Right lobe of liver (tissue), 6 donors: ENCODE measurements at regions not wholly inside any gene's neighbourhood (a gene's known extent, or its start where the extent isn't known, plus 50 kb on each side); places are given as distances from the start of the nearest gene placed in this dataset.

ENCODE experiments used
- ATAC-seq, 4 donors: fragments of 200-7000 bp; cut with Tn5 transposase; one replicate each; pipeline ENCODE4 v1.9.1; 2020; ENCODE audit warnings: mild to moderate bottlenecking in 4 of 4, moderate library complexity in 4 of 4
- DNase-seq, 3 donors: peaks; one replicate each; pipeline ENCODE4 v3.0.0-alpha.2; 2020
- H3K27ac ChIP-seq, 3 donors: fragments of 200-600 bp; one replicate each; pipeline ENCODE4 v1.8.0; 2022
- H3K27me3 ChIP-seq, 2 donors: fragments of 200-600 bp; one replicate each; pipeline ENCODE4 v1.8.0; 2022
- H3K36me3 ChIP-seq, 4 donors: fragments of 200-600 bp; sonication (generic) in 1 of 4; one replicate each; pipeline versions ENCODE4 v1.5.1 to v1.8.0; 2017 to 2022; ENCODE audit warnings: control low read depth in 1 of 4
- H3K4me1 ChIP-seq, 4 donors: fragments of 200-600 bp; sonication (generic) in 1 of 4; one replicate each; pipeline versions ENCODE4 v1.5.1 to v1.8.0; 2017 to 2022; ENCODE audit warnings: control low read depth in 1 of 4
- H3K4me3 ChIP-seq, 3 donors: fragments of 200-600 bp; one replicate each; pipeline ENCODE4 v1.8.0; 2022
- H3K9me3 ChIP-seq, 4 donors: fragments of 200-600 bp; sonication (generic) in 1 of 4; one replicate each; pipeline versions ENCODE4 v1.5.1 to v1.8.0; 2017 to 2022; ENCODE audit warnings: control low read depth in 1 of 4
- CTCF ChIP-seq, 4 donors: fragments of 200-600 bp in 3 of 4; fragments of 450-650 bp in 1 of 4; IDR thresholded peaks; one replicate each; pipeline versions ENCODE4 v1.5.1 to v1.8.0; 2016 to 2022; ENCODE audit warnings: antibody characterized with exemption in 4 of 4, mild to moderate bottlenecking in 2 of 4
- POLR2A ChIP-seq: fragments of 450-650 bp; IDR thresholded peaks from one replicate; pipeline ENCODE4 v1.6.1; 2017; ENCODE audit warnings: antibody characterized with exemption, mild to moderate bottlenecking
- WGBS: methylation state at CpG from one replicate; pipeline ENCODE4 v1.1.6; 2018; ENCODE audit warnings: low coverage, low lambda C conversion rate; ENCODE audit not compliant: insufficient coverage; ENCODE audit errors: missing lambda C conversion rate; 5-methylcytosine and 5-hydroxymethylcytosine counted together
- intact Hi-C, 2 donors: fragments of 100-400 bp; cut with DNase I; formaldehyde crosslinking; loops; one replicate each; pipeline versions ENCODE4 v1.11.2 to v1.14.1; 2022
- donor health status: DM: no; HTN: yes; CAD: no.
- donor health status: DM: no; HTN: no; CAD: no.
- donor health status: DM: no; HTN: no; CAD: no.
- donor health status: DM: no; HTN: yes; CAD: no.
- donor health status: DM: no; HTN: yes; CAD: no.

GRCh38 chr7:46191296-46191695 is 270.2 kb upstream of the IGFBP3 start:
- Histone ChIP-seq H3K9me3 (no peaks in the 10 kb centered on the region), H3K4me1 (no peaks in the 10 kb centered on the region), H3K4me3 (no peak overlapping the region), H3K36me3 (no peaks in the 10 kb centered on the region), H3K27me3 (no peaks in the 10 kb centered on the region), H3K27ac (no peak overlapping the region)
- intact Hi-C loops: no loop called here
- DNase-seq (no peak), ATAC-seq (no peak)
- 91% methylated on average over 3 of the region's 3 CpGs for WGBS
- TF ChIP-seq CTCF (IDR thresholded peaks at IDR 0.05): no peak
- TF ChIP-seq POLR2A: no peak

GRCh38 chr7:46189255-46189790 is 268.3 kb upstream of the IGFBP3 start:
- no peak for ATAC-seq
- intact Hi-C loops: no loop called here
- Histone ChIP-seq H3K4me1 (no peaks in the 10 kb centered on the region), H3K27me3 (no peaks in the 10 kb centered on the region), H3K4me3 (no peak overlapping the region), H3K9me3 (no peaks in the 10 kb centered on the region), H3K27ac (no peak overlapping the region), H3K36me3 (no peaks in the 10 kb centered on the region)
- 81% methylated on average over 3 of the region's 4 CpGs for WGBS
- TF ChIP-seq CTCF (IDR thresholded peaks at IDR 0.05) (no peak), POLR2A (no peak)
- no peak for DNase-seq

GRCh38 chr7:46186131-46186530 is 265.1 kb upstream of the IGFBP3 start:
- H3K4me1 ChIP-seq: no peaks in the 10 kb centered on the region
- H3K9me3 ChIP-seq: no peaks in the 10 kb centered on the region
- no peak overlapping the region for H3K27ac ChIP-seq
- 60% methylated on average over 1 of the region's 1 CpG for WGBS
- H3K27me3 ChIP-seq: no peaks in the 10 kb centered on the region
- no peak for TF ChIP-seq CTCF (IDR thresholded peaks at IDR 0.05)
- TF ChIP-seq POLR2A: no peak
- H3K36me3 ChIP-seq: no peaks in the 10 kb centered on the region
- intact Hi-C loops: no loop called here
- no peak overlapping the region for H3K4me3 ChIP-seq
- ATAC-seq (no peak), DNase-seq (no peak)

GRCh38 chr7:46179061-46179610 is 258.1 kb upstream of the IGFBP3 start:
- Histone ChIP-seq H3K36me3 (no peaks in the 10 kb centered on the region), H3K4me1 (no peaks in the 10 kb centered on the region), H3K27me3 (no peaks in the 10 kb centered on the region), H3K27ac (no peak overlapping the region), H3K4me3 (no peak overlapping the region), H3K9me3 (no peaks in the 10 kb centered on the region)
- WGBS: 82% methylated on average over 1 of the region's 2 CpGs
- no peak for ATAC-seq
- DNase-seq: no peak
- intact Hi-C loops: no loop called here
- TF ChIP-seq CTCF (IDR thresholded peaks at IDR 0.05) (no peak), POLR2A (no peak)

- H3K27me3 ChIP-seq: no peaks in the 10 kb centered on the region
- no peak overlapping the region for H3K27ac ChIP-seq
- H3K4me3 ChIP-seq: no peak overlapping the region
- no peak for TF ChIP-seq CTCF (IDR thresholded peaks at IDR 0.05)
- no peak for TF ChIP-seq POLR2A
- ATAC-seq (no peak), DNase-seq (no peak)
- H3K4me1 ChIP-seq: no peaks in the 10 kb centered on the region
- intact Hi-C loops: no loop called here
- no peaks in the 10 kb centered on the region for H3K36me3 ChIP-seq
- H3K9me3 ChIP-seq: no peaks in the 10 kb centered on the region
These were observed 257.6 kb upstream of the IGFBP3 start for GRCh38 chr7:46178661-46179060.
